Fibroblast of skin of right biceps (primary cell): ENCODE measurements at regions not wholly inside any gene's neighbourhood (a gene's known extent, or its start where the extent isn't known, plus 50 kb on each side); places are given as distances from the start of the nearest gene placed in this dataset.

Experiments
- DNase-seq: peaks from one replicate; pipeline ENCODE4 v3.0.0-alpha.2; 2013

- no peak for DNase-seq
These were observed 109.6 kb upstream of the SERP2 start for GRCh38 chr13:44263751-44264620.

- no peak for DNase-seq
These were observed 107.3 kb upstream of the SERP2 start for GRCh38 chr13:44266305-44266704.

- no peak for DNase-seq
These were observed 106.9 kb upstream of the SERP2 start for GRCh38 chr13:44266772-44267171.

- no peak for DNase-seq
These were observed 106.4 kb upstream of the SERP2 start for GRCh38 chr13:44267203-44267602.

GRCh38 chr13:44267980-44268379, 105.6 kb upstream of the SERP2 start:
- DNase-seq: peak; percentile 70

GRCh38 chr13:44268980-44269379, 104.6 kb upstream of the SERP2 start:
- DNase-seq: no peak

GRCh38 chr13:44270150-44270549, 103.5 kb upstream of the SERP2 start:
- DNase-seq: no peak

GRCh38 chr13:44271031-44271455, 102.6 kb upstream of the SERP2 start:
- DNase-seq: peak; percentile 21

GRCh38 chr13:44271473-44271872, 102.2 kb upstream of the SERP2 start:
- DNase-seq: no peak

- DNase-seq: no peak
These were observed 101.7 kb upstream of the SERP2 start for GRCh38 chr13:44271915-44272341.

GRCh38 chr13:44272692-44273091, 100.9 kb upstream of the SERP2 start:
- no peak for DNase-seq

- DNase-seq: no peak
These were observed 100.4 kb upstream of the SERP2 start for GRCh38 chr13:44273216-44273615.

- no peak for DNase-seq
These were observed 99.4 kb upstream of the SERP2 start for GRCh38 chr13:44273991-44274770.

- no peak for DNase-seq
These were observed 98.8 kb upstream of the SERP2 start for GRCh38 chr13:44274771-44275205.

- no peak for DNase-seq
These were observed 98.2 kb upstream of the SERP2 start for GRCh38 chr13:44275381-44275780.

GRCh38 chr13:44276061-44276460, 97.6 kb upstream of the SERP2 start:
- DNase-seq: no peak

GRCh38 chr13:44277459-44277858, 96.2 kb upstream of the SERP2 start:
- DNase-seq: no peak

GRCh38 chr13:44278166-44278565, 95.5 kb upstream of the SERP2 start:
- no peak for DNase-seq

GRCh38 chr13:44280456-44280855, 93.2 kb upstream of the SERP2 start:
- DNase-seq: peak; percentile 69

GRCh38 chr13:44281252-44282000, 92.2 kb upstream of the SERP2 start:
- no peak for DNase-seq

GRCh38 chr13:44283600-44283999, 90.0 kb upstream of the SERP2 start:
- DNase-seq: no peak

GRCh38 chr13:44287958-44288357, 85.7 kb upstream of the SERP2 start:
- DNase-seq: no peak

- peak; percentile 21 for DNase-seq
These were observed 81.1 kb upstream of the SERP2 start for GRCh38 chr13:44292545-44292944.
